Mesenchymal stem cell (in vitro differentiated cells and primary cell): ENCODE measurements at regions not wholly inside any gene's neighbourhood (a gene's known extent, or its start where the extent isn't known, plus 50 kb on each side); places are given as distances from the start of the nearest gene placed in this dataset.
A peak's percentile ranks its signal among the peaks of the same experiment; 100 is the strongest.

ENCODE experiments used
- DNase-seq: peaks from one replicate; pipeline ENCODE4 v3.0.0-alpha.2; 2013
- H2AFZ ChIP-seq: one replicate; pipeline ENCODE4 v1.6.1; 2013; ENCODE audit warnings: low read depth, mild to moderate bottlenecking, control low read depth, inconsistent platforms, low read length, moderate library complexity
- H2AK5ac ChIP-seq: 2 replicates; pipeline ENCODE4 v1.6.1; 2013; ENCODE audit warnings: low read length, moderate library complexity, mild to moderate bottlenecking, inconsistent platforms; ENCODE audit not compliant: severe bottlenecking
- H2BK120ac ChIP-seq: one replicate; pipeline ENCODE4 v1.6.1; 2013; ENCODE audit warnings: low read depth, mild to moderate bottlenecking, inconsistent platforms, low read length, moderate library complexity
- H2BK12ac ChIP-seq, 2 experiments: one replicate each; pipeline ENCODE4 v1.6.1; 2013; ENCODE audit warnings: inconsistent platforms in 2 of 2, low read length in 2 of 2, mild to moderate bottlenecking in 2 of 2, moderate library complexity in 2 of 2, control low read depth in 1 of 2
- H2BK15ac ChIP-seq: one replicate; pipeline ENCODE4 v1.6.1; 2013; ENCODE audit warnings: mild to moderate bottlenecking, low read depth, inconsistent platforms; ENCODE audit not compliant: poor library complexity, severe bottlenecking
- H2BK5ac ChIP-seq: 2 replicates; pipeline ENCODE4 v1.6.1; 2013; ENCODE audit warnings: low read depth, mild to moderate bottlenecking, low read length, control low read depth, inconsistent platforms; ENCODE audit not compliant: poor library complexity, severe bottlenecking
- H3K14ac ChIP-seq, 2 experiments: one replicate each; pipeline ENCODE4 v1.6.1; 2013; ENCODE audit warnings: inconsistent platforms in 2 of 2, low read length in 2 of 2, control low read depth in 1 of 2, mild to moderate bottlenecking in 1 of 2, moderate library complexity in 1 of 2
- H3K18ac ChIP-seq, 2 experiments: one replicate each; pipeline ENCODE4 v1.6.1; 2013; ENCODE audit warnings: inconsistent platforms in 2 of 2, low read length in 2 of 2, control low read depth in 1 of 2, low read depth in 1 of 2, mild to moderate bottlenecking in 1 of 2
- H3K23ac ChIP-seq, 2 experiments: one replicate each; pipeline ENCODE4 v1.6.1; 2013; ENCODE audit warnings: inconsistent platforms in 2 of 2, low read length in 2 of 2, mild to moderate bottlenecking in 2 of 2, moderate library complexity in 2 of 2, control low read depth in 1 of 2
- H3K27ac ChIP-seq: 2 replicates; pipeline ENCODE4 v1.5.1; 2013; ENCODE audit warnings: mild to moderate bottlenecking, moderate library complexity, low read length, control low read depth, inconsistent platforms; ENCODE audit not compliant: poor library complexity, severe bottlenecking
- H3K27me3 ChIP-seq, 2 experiments: 2 replicates each; pipeline versions ENCODE4 v1.6.1 to v1.7.0; 2013; ENCODE audit warnings: low read length in 2 of 2, mild to moderate bottlenecking in 2 of 2, moderate library complexity in 2 of 2, control low read depth in 1 of 2, inconsistent platforms in 1 of 2; ENCODE audit not compliant: control insufficient read depth in 1 of 2, insufficient read depth in 1 of 2
- H3K36me3 ChIP-seq, 2 experiments: 2 replicates each; pipeline versions ENCODE4 v1.6.1 to v1.7.0; 2013; ENCODE audit warnings: low read length in 2 of 2, control low read depth in 1 of 2, inconsistent platforms in 1 of 2, low read depth in 1 of 2, mild to moderate bottlenecking in 1 of 2; ENCODE audit not compliant: insufficient read depth in 2 of 2, control insufficient read depth in 1 of 2
- H3K4ac ChIP-seq, 2 experiments: one replicate each; pipeline ENCODE4 v1.6.1; 2013; ENCODE audit warnings: inconsistent platforms in 2 of 2, low read length in 2 of 2, mild to moderate bottlenecking in 2 of 2, moderate library complexity in 2 of 2, control low read depth in 1 of 2, low read depth in 1 of 2
- H3K4me1 ChIP-seq: 2 replicates; pipeline ENCODE4 v1.6.1; 2013; ENCODE audit warnings: low read depth, low read length, control low read depth; ENCODE audit not compliant: control insufficient read depth, insufficient read depth
- H3K4me2 ChIP-seq: 2 replicates; pipeline ENCODE4 v1.6.1; 2013; ENCODE audit warnings: low read length, mild to moderate bottlenecking, inconsistent platforms; ENCODE audit not compliant: poor library complexity, severe bottlenecking
- H3K4me3 ChIP-seq, 2 experiments: 2 replicates each; pipeline versions ENCODE4 v1.5.1 to v1.7.0; 2013; ENCODE audit warnings: low read length in 2 of 2, mild to moderate bottlenecking in 2 of 2, control low read depth in 1 of 2, low read depth in 1 of 2; ENCODE audit not compliant: insufficient read depth in 1 of 2
- H3K79me1 ChIP-seq: replicated peaks from 2 replicates; pipeline ENCODE4 v1.6.1; 2013; ENCODE audit warnings: mild to moderate bottlenecking, control low read depth, low read length, inconsistent platforms; ENCODE audit not compliant: poor library complexity, severe bottlenecking
- H3K9ac ChIP-seq: 2 replicates; pipeline ENCODE4 v1.7.0; 2013; ENCODE audit warnings: mild to moderate bottlenecking, low read length, moderate library complexity
- H3K9me3 ChIP-seq: 2 replicates; pipeline ENCODE4 v1.7.0; 2013; ENCODE audit warnings: mild to moderate bottlenecking, low read length; ENCODE audit not compliant: control insufficient read depth
- H4K8ac ChIP-seq: one replicate; pipeline ENCODE4 v1.6.1; 2013; ENCODE audit warnings: inconsistent platforms, mild to moderate bottlenecking, low read length, moderate library complexity
- H4K91ac ChIP-seq: one replicate; pipeline ENCODE4 v1.6.1; 2013; ENCODE audit warnings: mild to moderate bottlenecking, low read length, inconsistent platforms
- WGBS: methylation state at CpG from one replicate; pipeline ENCODE4 v1.1.7; 2013; ENCODE audit warnings: mixed read lengths; 5-methylcytosine and 5-hydroxymethylcytosine counted together

GRCh38 chr5:124860291-124860655 is 113.8 kb upstream of the ZNF608 start:
- H2AK5ac ChIP-seq, result no peak overlapping the region
- H3K14ac ChIP-seq, result no peak overlapping the region
- no peaks in the 10 kb centered on the region for H3K79me1 ChIP-seq
- no peak overlapping the region for H3K4me3 ChIP-seq
- DNase-seq, result no peak
- H2AFZ ChIP-seq, result no peak overlapping the region
- H4K8ac ChIP-seq, result no peak overlapping the region
- H3K27me3 ChIP-seq, result no peaks in the 10 kb centered on the region
- H2BK120ac ChIP-seq, result no peak overlapping the region
- no peaks in the 10 kb centered on the region for H3K9me3 ChIP-seq
- no peak overlapping the region for H3K4me2 ChIP-seq
- H2BK15ac ChIP-seq, result no peak overlapping the region
- H3K23ac ChIP-seq, result no peak overlapping the region
- no peaks in the 10 kb centered on the region for H3K4me1 ChIP-seq
- no peak overlapping the region for H4K91ac ChIP-seq
- H3K9ac ChIP-seq, result no peak overlapping the region
- H2BK12ac ChIP-seq, result no peak overlapping the region
- H2BK5ac ChIP-seq, result no peak overlapping the region
- 86% methylated on average over 4 of the region's 4 CpGs for WGBS
- no peaks in the 10 kb centered on the region for H3K36me3 ChIP-seq
- H3K27ac ChIP-seq, result no peak overlapping the region
- H3K4ac ChIP-seq, result no peak overlapping the region
- no peak overlapping the region for H3K18ac ChIP-seq

DNA sequence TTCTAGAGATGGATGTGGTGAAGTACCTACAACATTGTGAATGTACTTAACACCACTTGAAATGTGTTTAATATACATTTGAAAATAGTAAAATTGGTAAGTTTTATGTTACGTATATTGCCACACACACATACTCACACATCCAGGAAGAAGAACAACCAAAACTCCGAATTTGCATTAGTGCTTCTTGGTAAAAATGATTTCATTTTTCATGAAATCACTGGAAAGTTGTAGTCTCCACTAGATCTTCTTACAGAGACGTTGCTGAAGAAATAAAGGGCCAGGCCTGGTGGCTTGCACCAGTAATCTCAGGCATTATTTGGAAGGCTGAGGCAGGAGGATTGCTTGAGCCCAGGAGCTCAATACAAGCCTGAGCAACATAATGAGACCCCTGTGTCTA is 118.6 kb upstream of the ZNF608 start:
- H3K9me3 ChIP-seq, result no peaks in the 10 kb centered on the region
- H2BK120ac ChIP-seq, result no peak overlapping the region
- DNase-seq, result no peak
- H3K27ac ChIP-seq, result no peak overlapping the region
- H3K9ac ChIP-seq, result no peak overlapping the region
- H2AFZ ChIP-seq, result no peak overlapping the region
- H3K4me3 ChIP-seq, result no peak overlapping the region
- no peaks in the 10 kb centered on the region for H3K79me1 ChIP-seq
- H2BK5ac ChIP-seq, result no peak overlapping the region
- no peak overlapping the region for H2AK5ac ChIP-seq
- no peak overlapping the region for H3K14ac ChIP-seq
- no peak overlapping the region for H4K91ac ChIP-seq
- no peaks in the 10 kb centered on the region for H3K36me3 ChIP-seq
- no peak overlapping the region for H2BK15ac ChIP-seq
- H3K23ac ChIP-seq, result no peak overlapping the region
- H4K8ac ChIP-seq, result no peak overlapping the region
- H3K4me1 ChIP-seq, result no peaks in the 10 kb centered on the region
- WGBS, result 95% methylated on average over 2 of the region's 3 CpGs
- H3K27me3 ChIP-seq, result no peaks in the 10 kb centered on the region
- H3K18ac ChIP-seq, result no peak overlapping the region
- no peak overlapping the region for H3K4me2 ChIP-seq
- H3K4ac ChIP-seq, result no peak overlapping the region
- peak overlapping the region in 1 of 2 experiments; percentile 4 for H2BK12ac ChIP-seq

DNA sequence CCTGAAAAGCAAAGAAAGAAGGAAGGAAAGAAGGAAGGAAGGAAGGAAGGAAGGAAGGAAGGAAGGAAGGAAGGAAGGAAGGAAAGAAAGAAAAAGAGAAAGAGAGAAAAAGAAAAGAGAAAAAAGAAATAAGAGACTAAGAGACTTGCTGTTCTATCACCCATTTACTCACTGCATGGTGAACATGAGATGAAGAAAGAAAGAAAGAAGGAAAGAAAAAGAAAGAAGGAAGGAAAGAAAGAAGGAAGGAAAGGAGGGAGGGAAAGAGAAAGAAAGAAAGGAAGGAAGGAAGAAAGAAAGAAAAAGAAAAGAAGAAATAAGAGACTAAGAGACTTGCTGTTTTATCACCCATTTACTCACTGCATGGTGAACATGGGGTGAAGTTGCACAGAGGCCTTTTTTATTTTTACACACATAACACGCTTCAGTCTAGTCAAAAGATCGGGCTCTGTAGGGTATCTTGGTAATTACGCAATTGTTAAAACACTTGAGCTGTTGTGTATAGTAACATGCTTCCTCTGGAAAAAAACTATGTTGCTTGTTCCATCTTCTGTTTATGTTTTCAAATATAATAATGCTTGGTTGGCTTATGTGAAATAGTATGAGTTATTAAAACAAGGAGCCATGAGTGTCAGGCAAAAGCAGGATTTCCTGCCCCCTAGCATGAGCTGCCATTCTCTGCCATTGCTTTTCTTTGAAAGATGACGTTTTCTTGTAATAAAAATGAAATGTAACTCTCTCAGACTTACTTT is 119.3 kb upstream of the ZNF608 start:
- H3K14ac ChIP-seq, result no peak overlapping the region
- H2BK5ac ChIP-seq, result no peak overlapping the region
- H2BK120ac ChIP-seq, result no peak overlapping the region
- H3K18ac ChIP-seq, result no peak overlapping the region
- WGBS, result 50% methylated on average over 2 of the region's 4 CpGs
- H3K36me3 ChIP-seq, result no peaks in the 10 kb centered on the region
- no peak overlapping the region for H4K91ac ChIP-seq
- H3K4me1 ChIP-seq, result no peaks in the 10 kb centered on the region
- H3K23ac ChIP-seq, result no peak overlapping the region
- no peak overlapping the region for H2BK12ac ChIP-seq
- peak; percentile 79 for DNase-seq
- no peak overlapping the region for H3K4me2 ChIP-seq
- H3K27ac ChIP-seq, result no peak overlapping the region
- H2AK5ac ChIP-seq, result no peak overlapping the region
- no peaks in the 10 kb centered on the region for H3K9me3 ChIP-seq
- H3K4me3 ChIP-seq, result no peak overlapping the region
- no peak overlapping the region for H2BK15ac ChIP-seq
- no peak overlapping the region for H3K4ac ChIP-seq
- no peaks in the 10 kb centered on the region for H3K27me3 ChIP-seq
- no peak overlapping the region for H2AFZ ChIP-seq
- H4K8ac ChIP-seq, result no peak overlapping the region
- no peaks in the 10 kb centered on the region for H3K79me1 ChIP-seq
- no peak overlapping the region for H3K9ac ChIP-seq

DNA sequence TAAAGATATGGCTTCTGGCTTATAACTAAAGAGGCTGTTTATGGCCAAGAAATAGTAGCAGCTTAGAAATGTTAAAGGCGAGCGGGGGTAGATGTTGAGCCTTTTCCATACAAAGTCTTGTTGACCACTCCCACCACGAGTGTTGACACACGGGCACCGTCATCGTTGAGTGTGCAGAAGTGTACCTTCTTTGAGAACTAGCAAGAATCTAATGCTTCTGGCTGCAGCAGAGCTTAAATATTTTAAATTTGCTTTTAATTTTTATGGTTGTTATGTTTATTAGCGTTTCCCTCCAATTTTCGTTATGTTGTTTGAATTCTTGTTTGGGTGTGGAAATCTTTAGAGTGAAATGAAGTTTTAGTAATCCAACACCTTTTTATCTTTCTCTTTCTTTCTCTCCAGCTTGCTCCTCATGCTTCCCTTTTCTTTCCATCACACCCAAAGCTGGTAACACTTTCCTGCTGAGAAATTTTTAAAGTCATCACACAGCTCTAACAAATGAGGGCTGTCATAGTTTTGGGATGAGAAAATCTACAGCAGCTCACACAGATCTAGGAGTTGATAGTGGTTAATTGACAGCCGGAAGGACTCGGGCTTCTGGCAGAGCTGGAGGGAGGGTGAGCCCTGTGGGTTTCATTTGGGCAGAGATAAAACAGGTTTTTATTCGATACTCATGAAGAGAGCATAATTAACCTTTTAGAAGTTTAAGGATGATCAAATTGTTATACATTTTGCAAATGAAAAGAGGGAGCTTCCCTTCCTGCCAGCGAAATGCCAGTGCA is 120.1 kb upstream of the ZNF608 start:
- Histone ChIP-seq H2BK15ac (no peak overlapping the region), H3K23ac (no peak overlapping the region), H3K27ac (peak overlapping the region; percentile 63), H3K4me1 (no peaks in the 10 kb centered on the region), H3K18ac (peak overlapping the region in 1 of 2 experiments; percentile 82), H2AFZ (no peak overlapping the region), H2BK5ac (no peak overlapping the region), H3K9me3 (no peaks in the 10 kb centered on the region), H4K8ac (no peak overlapping the region), H2BK120ac (no peak overlapping the region), H2BK12ac (peak overlapping the region in 1 of 2 experiments; percentile 86), H4K91ac (no peak overlapping the region), H3K4me2 (no peak overlapping the region), H3K27me3 (no peaks in the 10 kb centered on the region), H3K79me1 (no peaks in the 10 kb centered on the region), H3K4ac (peak overlapping the region in 1 of 2 experiments; percentile 55), H3K9ac (no peak overlapping the region), H3K14ac (no peak overlapping the region), H3K36me3 (no peaks in the 10 kb centered on the region), H2AK5ac (no peak overlapping the region), H3K4me3 (no peak overlapping the region)
- 70% methylated on average over 9 of the region's 12 CpGs for WGBS
- DNase-seq, result no peak
